IPS-18a (cell line): ENCODE measurements at regions not wholly inside any gene's neighbourhood (a gene's known extent, or its start where the extent isn't known, plus 50 kb on each side); places are given as distances from the start of the nearest gene placed in this dataset.
A peak's percentile ranks its signal among the peaks of the same experiment; 100 is the strongest.
"Not testable (repeated sequence)": the region's sequence is repeated elsewhere in the genome, so short reads cannot be mapped to it uniquely, and the experiment has no call there.

Source experiments
- H3K27ac ChIP-seq: one replicate; pipeline ENCODE4 v1.5.1; 2013; ENCODE audit warnings: low read length
- H3K27me3 ChIP-seq: one replicate; pipeline ENCODE4 v1.6.1; 2013; ENCODE audit warnings: mild to moderate bottlenecking, low read length; ENCODE audit not compliant: control insufficient read depth, insufficient read depth
- H3K36me3 ChIP-seq: one replicate; pipeline ENCODE4 v1.6.1; 2013; ENCODE audit warnings: low read depth, low read length; ENCODE audit not compliant: control insufficient read depth
- H3K4me1 ChIP-seq: one replicate; pipeline ENCODE4 v1.6.1; 2013; ENCODE audit warnings: low read depth, low read length; ENCODE audit not compliant: control insufficient read depth
- H3K4me3 ChIP-seq: one replicate; pipeline ENCODE4 v1.5.1; 2013; ENCODE audit warnings: low read length
- H3K9ac ChIP-seq: one replicate; pipeline ENCODE4 v1.6.1; 2013; ENCODE audit warnings: mild to moderate bottlenecking, low read length, moderate library complexity
- H3K9me3 ChIP-seq: one replicate; pipeline ENCODE4 v1.6.1; 2013; ENCODE audit warnings: low read depth, low read length; ENCODE audit not compliant: control insufficient read depth

- Histone ChIP-seq H3K9ac (no peak overlapping the region), H3K36me3 (no peaks in the 10 kb centered on the region), H3K27me3 (no peaks in the 10 kb centered on the region), H3K27ac (no peak overlapping the region), H3K9me3 (no peaks in the 10 kb centered on the region), H3K4me1 (peaks cover 18% of the 10 kb centered on the region), H3K4me3 (no peak overlapping the region)
Measured at GRCh38 chr4:103305355-103305754, 107.2 kb upstream of the CENPE start.

- no peak overlapping the region for H3K27ac ChIP-seq
- peaks cover 18% of the 10 kb centered on the region for H3K4me1 ChIP-seq
- no peaks in the 10 kb centered on the region for H3K27me3 ChIP-seq
- no peak overlapping the region for H3K9ac ChIP-seq
- H3K36me3 ChIP-seq, result no peaks in the 10 kb centered on the region
- H3K4me3 ChIP-seq, result no peak overlapping the region
- no peaks in the 10 kb centered on the region for H3K9me3 ChIP-seq
Measured at GRCh38 chr4:103303011-103303410, 104.9 kb upstream of the CENPE start.

GRCh38 chr4:103292959-103293358 lies 94.8 kb upstream of the CENPE start:
- no peak overlapping the region for H3K27ac ChIP-seq
- no peaks in the 10 kb centered on the region for H3K36me3 ChIP-seq
- no peak overlapping the region for H3K4me3 ChIP-seq
- no peak overlapping the region for H3K9ac ChIP-seq
- H3K27me3 ChIP-seq, result no peaks in the 10 kb centered on the region
- no peaks in the 10 kb centered on the region for H3K4me1 ChIP-seq
- no peaks in the 10 kb centered on the region for H3K9me3 ChIP-seq

GRCh38 chr4:103292373-103292772 lies 94.2 kb upstream of the CENPE start:
- no peaks in the 10 kb centered on the region for H3K36me3 ChIP-seq
- H3K4me1 ChIP-seq, result no peaks in the 10 kb centered on the region
- H3K9me3 ChIP-seq, result no peaks in the 10 kb centered on the region
- H3K4me3 ChIP-seq, result no peak overlapping the region
- no peak overlapping the region for H3K27ac ChIP-seq
- no peak overlapping the region for H3K9ac ChIP-seq
- H3K27me3 ChIP-seq, result no peaks in the 10 kb centered on the region

- no peak overlapping the region for H3K9ac ChIP-seq
- H3K27ac ChIP-seq, result no peak overlapping the region
- no peaks in the 10 kb centered on the region for H3K27me3 ChIP-seq
- peaks cover 5% of the 10 kb centered on the region for H3K9me3 ChIP-seq
- H3K4me3 ChIP-seq, result no peak overlapping the region
- H3K36me3 ChIP-seq, result no peaks in the 10 kb centered on the region
- H3K4me1 ChIP-seq, result no peaks in the 10 kb centered on the region
Measured at GRCh38 chr4:103289186-103289585, 91.0 kb upstream of the CENPE start.

- H3K9ac ChIP-seq, result no peak overlapping the region
- H3K4me1 ChIP-seq, result peaks cover 4% of the 10 kb centered on the region
- no peaks in the 10 kb centered on the region for H3K36me3 ChIP-seq
- no peaks in the 10 kb centered on the region for H3K27me3 ChIP-seq
- no peak overlapping the region for H3K27ac ChIP-seq
- H3K4me3 ChIP-seq, result no peak overlapping the region
- H3K9me3 ChIP-seq, result no peaks in the 10 kb centered on the region
Measured at GRCh38 chr4:103272174-103272573, 74.0 kb upstream of the CENPE start.

- no peaks in the 10 kb centered on the region for H3K9me3 ChIP-seq
- peaks cover 4% of the 10 kb centered on the region for H3K4me1 ChIP-seq
Measured at GRCh38 chr4:103268746-103269145, 70.6 kb upstream of the CENPE start.

GRCh38 chr4:103264905-103265304 lies 66.8 kb upstream of the CENPE start:
- no peaks in the 10 kb centered on the region for H3K9me3 ChIP-seq
- no peak overlapping the region for H3K27ac ChIP-seq
- no peak overlapping the region for H3K4me3 ChIP-seq
- H3K36me3 ChIP-seq, result no peaks in the 10 kb centered on the region
- H3K27me3 ChIP-seq, result no peaks in the 10 kb centered on the region
- H3K9ac ChIP-seq, result no peak overlapping the region
- H3K4me1 ChIP-seq, result peaks cover 6% of the 10 kb centered on the region

More at GRCh38 chr4:103268746-103269145, 70.6 kb upstream of the CENPE start:
- H3K9ac ChIP-seq, result no peak overlapping the region
- no peaks in the 10 kb centered on the region for H3K27me3 ChIP-seq
- no peaks in the 10 kb centered on the region for H3K36me3 ChIP-seq
- no peak overlapping the region for H3K27ac ChIP-seq
- H3K4me3 ChIP-seq, result no peak overlapping the region

- H3K9ac ChIP-seq, result not testable (repeated sequence)
- H3K4me3 ChIP-seq, result peak overlapping the region; percentile 32
Measured at GRCh38 chr4:103256068-103256467, 57.9 kb upstream of the CENPE start.

More at GRCh38 chr4:103256068-103256467, 57.9 kb upstream of the CENPE start:
- H3K4me1 ChIP-seq, H3K9me3 ChIP-seq, H3K36me3 ChIP-seq, H3K27me3 ChIP-seq, H3K27ac ChIP-seq: not testable (repeated sequence)
